Astrocyte (in vitro differentiated cells and primary cell): ENCODE measurements at regions not wholly inside any gene's neighbourhood (a gene's known extent, or its start where the extent isn't known, plus 50 kb on each side); places are given as distances from the start of the nearest gene placed in this dataset.

ENCODE experiments used
- CTCF ChIP-seq: IDR thresholded peaks from 2 replicates; pipeline ENCODE4 v1.5.1; 2011; ENCODE audit warnings: low read depth, mild to moderate bottlenecking, inconsistent platforms, low read length, moderate library complexity; ENCODE audit not compliant: insufficient read depth
- EZH2 ChIP-seq: IDR thresholded peaks from 2 replicates; pipeline ENCODE4 v1.6.1; 2012; ENCODE audit warnings: mild to moderate bottlenecking, low read length, inconsistent platforms; ENCODE audit not compliant: insufficient read depth

GRCh38 chr4:38294238-38294637, 334.0 kb downstream of the PTTG2 start:
- TF ChIP-seq CTCF (no peak), EZH2 (no peak)
